HepG2 (cell line): ENCODE measurements at regions not wholly inside any gene's neighbourhood (a gene's known extent, or its start where the extent isn't known, plus 50 kb on each side); places are given as distances from the start of the nearest gene placed in this dataset.

Experiments
- ATAC-seq: fragments of 200-7000 bp; cut with Tn5 transposase; 3 replicates; pipeline ENCODE4 v1.9.1; 2020; ENCODE audit warnings: mild to moderate bottlenecking, moderate library complexity
- BruUV-seq: library from RNA; stranded (reverse); fragments of 400-500 nt; replicated peaks from 2 replicates; lab custom pipeline; 2021; lab: Mats Ljungman, UMichigan
- CTCF ChIA-PET: fragments of 300-600 bp; formaldehyde crosslinking; extraction: SDS; loops from one replicate; lab custom pipeline; 2021; ENCODE audit warnings: low total read pairs, inconsistent platforms, low intra/inter-chr PET ratio; lab: Yijun Ruan, JAX
- POLR2A ChIA-PET: fragments of 350-600 bp; sonication (Branson Sonifier 250); formaldehyde crosslinking; loops from one replicate; lab custom pipeline; 2020; ENCODE audit warnings: antibody characterized with exemption, inconsistent platforms; lab: Yijun Ruan, JAX
- DNase-seq: peaks from one replicate; pipeline ENCODE4 v3.0.0-alpha.2; 2015; ENCODE audit warnings: low spot score
- FAIRE-seq: peaks from 3 replicates; lab custom pipeline; 2011; peaks lifted over from hg19 to GRCh38; lab: Jason Lieb, UNC
- H2AFZ ChIP-seq: one replicate; pipeline ENCODE4 v1.6.1; 2011; ENCODE audit warnings: low read length, inconsistent platforms
- H3K27ac ChIP-seq: fragments of 300-600 bp; 3 replicates; pipeline ENCODE4 v1.8.0; 2011; ENCODE audit warnings: mixed run types, mild to moderate bottlenecking, mixed read lengths, low read length, inconsistent platforms; ENCODE audit not compliant: insufficient read depth; ENCODE audit errors: extremely low read length
- H3K27me3 ChIP-seq, 2 experiments: fragments of 200-600 bp in 1 of 2; 2 replicates in 1 of 2; 3 replicates in 1 of 2; pipeline versions ENCODE4 v1.6.0 to v1.8.0; 2011; ENCODE audit warnings: low read length in 2 of 2, mild to moderate bottlenecking in 2 of 2, moderate library complexity in 2 of 2, inconsistent platforms in 1 of 2; ENCODE audit not compliant: insufficient read depth in 2 of 2, control insufficient read depth in 1 of 2
- H3K36me3 ChIP-seq, 2 experiments: fragments of 200-600 bp in 1 of 2; replicated peaks in 1 of 2; 2 replicates in 1 of 2; 3 replicates in 1 of 2; pipeline versions ENCODE4 v1.5.1 to v1.8.0; 2011; ENCODE audit warnings: low read length in 2 of 2, inconsistent platforms in 1 of 2; ENCODE audit not compliant: insufficient read depth in 2 of 2, control insufficient read depth in 1 of 2
- H3K4me1 ChIP-seq: 2 replicates; pipeline ENCODE4 v1.5.1; 2012; ENCODE audit warnings: low read length, inconsistent platforms; ENCODE audit not compliant: insufficient read depth
- H3K4me2 ChIP-seq: 2 replicates; pipeline ENCODE4 v1.6.0; 2011; ENCODE audit warnings: low read depth, low read length, inconsistent platforms
- H3K4me3 ChIP-seq, 3 experiments: fragments of 200-600 bp in 1 of 3; sonication (generic), shearing (Covaris generic) in 1 of 3; replicated peaks in 1 of 3; 2 replicates each; pipeline ENCODE4 v1.5.1; 2011 to 2016; ENCODE audit warnings: low read length in 3 of 3, inconsistent platforms in 2 of 3, low read depth in 2 of 3, mild to moderate bottlenecking in 2 of 3, control low read depth in 1 of 3, mixed read lengths in 1 of 3; ENCODE audit not compliant: insufficient read depth in 1 of 3
- H3K79me2 ChIP-seq: one replicate; pipeline ENCODE4 v1.6.1; 2011; ENCODE audit warnings: low read length, inconsistent platforms; ENCODE audit not compliant: insufficient read depth
- H3K9ac ChIP-seq: 2 replicates; pipeline ENCODE4 v1.6.0; 2011; ENCODE audit warnings: mild to moderate bottlenecking, low read depth, low read length, inconsistent platforms; ENCODE audit not compliant: insufficient read depth
- H3K9me3 ChIP-seq: 2 replicates; pipeline ENCODE4 v1.5.1; 2012; ENCODE audit warnings: mild to moderate bottlenecking, low read length
- H4K20me1 ChIP-seq: 2 replicates; pipeline ENCODE4 v1.6.0; 2011; ENCODE audit warnings: inconsistent platforms, mild to moderate bottlenecking, low read length, moderate library complexity; ENCODE audit not compliant: insufficient read depth
- ATF7-NPFF ChIP-seq: sonication (generic); formaldehyde crosslinking; IDR thresholded peaks from 2 replicates; pipeline ENCODE4 v1.8.1; 2023; ENCODE audit warnings: mild to moderate bottlenecking, low read depth, missing genetic modification reagents, moderate library complexity
- NFKBIZ ChIP-seq: IDR thresholded peaks from 2 replicates; pipeline ENCODE4 v1.6.1; 2018; ENCODE audit warnings: missing genetic modification reagents, missing compliant biosample characterization
- NFYC ChIP-seq: IDR thresholded peaks from 2 replicates; pipeline ENCODE4 v1.6.1; 2016; ENCODE audit warnings: missing genetic modification reagents, missing compliant biosample characterization
- SALL1 ChIP-seq: sonication (generic); formaldehyde crosslinking; IDR thresholded peaks from 2 replicates; pipeline ENCODE4 v1.8.0; 2022; ENCODE audit warnings: mild to moderate bottlenecking, missing genetic modification reagents
- ZBTB39 ChIP-seq: sonication (generic); formaldehyde crosslinking; IDR thresholded peaks from 2 replicates; pipeline ENCODE4 v1.5.0; 2020; ENCODE audit warnings: missing genetic modification reagents
- ZNF549 ChIP-seq: sonication (generic); formaldehyde crosslinking; IDR thresholded peaks from 2 replicates; pipeline ENCODE4 v1.5.0; 2020; ENCODE audit warnings: missing genetic modification reagents
- ZNF629 ChIP-seq: sonication (generic); formaldehyde crosslinking; conservative IDR thresholded peaks from 2 replicates; pipeline ENCODE4 v1.5.0; 2020; ENCODE audit warnings: missing genetic modification reagents
- WGBS: methylation state at CpG from one replicate; pipeline ENCODE4 v1.1.6; 2017; ENCODE audit warnings: low lambda C conversion rate; 5-methylcytosine and 5-hydroxymethylcytosine counted together
- in situ Hi-C: cut with HindIII; loops from 2 replicates; pipeline ENCODE4 v1.10.0; 2017; ENCODE audit warnings: low pct_unique_long_range_greater_than_20kb; ENCODE audit not compliant: extremely low pct_ligation_motif_present
- intact Hi-C: fragments of 100-400 bp; cut with micrococcal nuclease; formaldehyde crosslinking; loops from one replicate; pipeline ENCODE4 v1.10.0; 2022; ENCODE audit not compliant: unreplicated experiment

- FAIRE-seq (no peak), ATAC-seq (no peak; the same call in 2 of the 3 replicates), DNase-seq (no peak)
- no peak overlapping the region for H3K9ac ChIP-seq
- POLR2A ChIA-PET: no interaction called here
- H3K9me3 ChIP-seq: peaks cover 12% of the 10 kb centered on the region
- CTCF ChIA-PET: no interaction called here
- WGBS: 7% methylated on average over 3 of the region's 7 CpGs
- intact Hi-C loops: no loop called here
- no TSS peak for BruUV-seq
- H3K4me2 ChIP-seq: no peak overlapping the region
- in situ Hi-C loops: loop anchor here (25.0 kb wide), 1 partner anchor 1837 kb away; no protein-coding TSS in a partner anchor
- H3K27ac ChIP-seq: no peak overlapping the region
- no peaks in the 10 kb centered on the region for H3K79me2 ChIP-seq
- H2AFZ ChIP-seq: no peak overlapping the region
- TF ChIP-seq NFKBIZ (CRISPR knock-in tag): no peak
- TF ChIP-seq NFYC (CRISPR knock-in tag): peak; percentile 52; the same call in 1 of the 2 replicates
- H4K20me1 ChIP-seq: no peaks in the 10 kb centered on the region
- H3K4me3 ChIP-seq: no peak overlapping the region
- H3K27me3 ChIP-seq: no peaks in the 10 kb centered on the region; a peak in 1 of 5 replicates
- no peaks in the 10 kb centered on the region for H3K36me3 ChIP-seq
- no peaks in the 10 kb centered on the region for H3K4me1 ChIP-seq
Observed at GRCh38 chr16:27123795-27124409, 57.2 kb downstream of the C16orf82 start.

- H3K27ac ChIP-seq: no peak overlapping the region
- BruUV-seq: no TSS peak
Observed at GRCh38 chr16:27127308-27127707, 60.6 kb downstream of the C16orf82 start.

More at GRCh38 chr16:27127308-27127707, 60.6 kb downstream of the C16orf82 start:
- no peak for FAIRE-seq
- no peak for DNase-seq
- H3K4me1 ChIP-seq: no peaks in the 10 kb centered on the region
- in situ Hi-C loops: no loop called here
- no peaks in the 10 kb centered on the region; a peak in 1 of 5 replicates for H3K27me3 ChIP-seq
- no peak for ATAC-seq
- no peaks in the 10 kb centered on the region for H4K20me1 ChIP-seq
- no peaks in the 10 kb centered on the region for H3K36me3 ChIP-seq
- ChIA-PET POLR2A (no interaction called here), CTCF (no interaction called here)
- no peak overlapping the region for H3K4me3 ChIP-seq
- no peak overlapping the region for H2AFZ ChIP-seq
- no peaks in the 10 kb centered on the region for H3K79me2 ChIP-seq
- H3K4me2 ChIP-seq: no peak overlapping the region
- H3K9ac ChIP-seq: no peak overlapping the region
- intact Hi-C loops: no loop called here
- TF ChIP-seq ZNF629 (CRISPR knock-in tag): no peak
- no peak for TF ChIP-seq ATF7-NPFF (CRISPR knock-in tag)
- no peak for TF ChIP-seq ZNF549 (CRISPR knock-in tag)
- TF ChIP-seq ZBTB39 (CRISPR knock-in tag): no peak
- no peak for TF ChIP-seq SALL1 (CRISPR knock-in tag)
- peaks cover 22% of the 10 kb centered on the region for H3K9me3 ChIP-seq
